ENCODE measurements at regions not wholly inside any gene's neighbourhood (a gene's known extent, or its start where the extent isn't known, plus 50 kb on each side); places are given as distances from the start of the nearest gene placed in this dataset.

DNA sequence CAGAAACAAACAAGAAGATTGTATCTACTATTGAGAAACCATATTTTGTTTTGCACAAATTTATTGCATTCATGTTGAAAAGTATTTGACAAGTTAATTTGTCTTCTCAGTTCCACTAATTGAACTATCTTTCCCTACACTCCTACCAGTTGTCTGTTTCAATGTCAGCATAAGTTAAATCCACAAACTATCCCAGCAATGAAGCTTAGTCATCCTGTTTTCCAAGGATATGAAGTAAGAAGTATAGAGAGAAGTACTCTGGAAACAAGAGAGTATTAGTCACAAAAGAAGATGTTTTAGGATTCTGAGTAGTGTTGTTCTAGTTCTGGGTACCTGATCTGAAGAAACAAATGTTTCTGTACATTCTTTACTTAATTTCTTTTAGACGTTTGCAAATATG, 261.6 kb upstream of the ZNF804A start:
- DNase-seq (ENCODE audit: low read depth, low spot score): no peak
- Histone ChIP-seq H3K9ac (ENCODE audit: low read length) (no peak overlapping the region), H3K79me2 (ENCODE audit: insufficient read depth, low read length) (no peaks in the 10 kb centered on the region), H3K4me1 (ENCODE audit: control insufficient read depth in 1 of 2, insufficient read depth in 2 of 2, low read length in 2 of 2) (no peaks in the 10 kb centered on the region), H3K4me3 (replicated peaks in 1 of 2; ENCODE audit: low read depth in 1 of 2, low read length in 2 of 2) (no peak overlapping the region), H4K20me1 (ENCODE audit: insufficient read depth) (no peaks in the 10 kb centered on the region), H3K36me3 (ENCODE audit: control insufficient read depth in 1 of 2, insufficient read depth in 2 of 2, low read length in 2 of 2) (no peaks in the 10 kb centered on the region), H3K4me2 (ENCODE audit: low read length) (no peak overlapping the region), H3K9me2 (ENCODE audit: insufficient read depth) (no peaks in the 10 kb centered on the region), H3K27ac (ENCODE audit: low read depth, low read length) (no peak overlapping the region), H3K9me3 (ENCODE audit: control insufficient read depth in 1 of 2, insufficient read depth in 1 of 2, low read depth in 1 of 2, low read length in 2 of 2) (no peaks in the 10 kb centered on the region), H2AFZ (ENCODE audit: low read depth, low read length, poor library complexity, severe bottlenecking) (peak overlapping the region; percentile 41), H3K27me3 (ENCODE audit: insufficient read depth, low read length) (no peaks in the 10 kb centered on the region)
- intact Hi-C loops (cut with micrococcal nuclease): no loop called here
- TF ChIP-seq CBX3 (IDR thresholded peaks at IDR 0.05; ENCODE audit: low read depth) (no peak), POLR2AphosphoS5 (IDR thresholded peaks at IDR 0.05; ENCODE audit: low read depth, low read length) (no peak), TCF7L2 (IDR thresholded peaks at IDR 0.05; ENCODE audit: borderline replicate concordance, extremely low read depth, insufficient read depth, insufficient read length) (no peak), JUND (IDR thresholded peaks at IDR 0.05) (no peak), POLR2A (IDR thresholded peaks at IDR 0.05; ENCODE audit: borderline replicate concordance, extremely low read depth, insufficient read depth, insufficient read length) (no peak), MAX (IDR thresholded peaks at IDR 0.05) (no peak), ATF3 (IDR thresholded peaks at IDR 0.05) (no peak), EGR1 (IDR thresholded peaks at IDR 0.05; ENCODE audit: low read depth) (no peak), ZFX (IDR thresholded peaks at IDR 0.05) (no peak), RAD21 (IDR thresholded peaks at IDR 0.05; ENCODE audit: low read depth) (no peak), SP1 (IDR thresholded peaks at IDR 0.05; ENCODE audit: low read depth) (no peak), YY1 (IDR thresholded peaks at IDR 0.05; ENCODE audit: extremely low read depth, insufficient replicate concordance, low read depth, low read length) (no peak)
- TF ChIP-seq, protein P1, sequence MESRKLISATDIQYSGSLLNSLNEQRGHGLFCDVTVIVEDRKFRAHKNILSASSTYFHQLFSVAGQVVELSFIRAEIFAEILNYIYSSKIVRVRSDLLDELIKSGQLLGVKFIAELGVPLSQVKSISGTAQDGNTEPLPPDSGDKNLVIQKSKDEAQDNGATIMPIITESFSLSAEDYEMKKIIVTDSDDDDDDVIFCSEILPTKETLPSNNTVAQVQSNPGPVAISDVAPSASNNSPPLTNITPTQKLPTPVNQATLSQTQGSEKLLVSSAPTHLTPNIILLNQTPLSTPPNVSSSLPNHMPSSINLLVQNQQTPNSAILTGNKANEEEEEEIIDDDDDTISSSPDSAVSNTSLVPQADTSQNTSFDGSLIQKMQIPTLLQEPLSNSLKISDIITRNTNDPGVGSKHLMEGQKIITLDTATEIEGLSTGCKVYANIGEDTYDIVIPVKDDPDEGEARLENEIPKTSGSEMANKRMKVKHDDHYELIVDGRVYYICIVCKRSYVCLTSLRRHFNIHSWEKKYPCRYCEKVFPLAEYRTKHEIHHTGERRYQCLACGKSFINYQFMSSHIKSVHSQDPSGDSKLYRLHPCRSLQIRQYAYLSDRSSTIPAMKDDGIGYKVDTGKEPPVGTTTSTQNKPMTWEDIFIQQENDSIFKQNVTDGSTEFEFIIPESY (IDR thresholded peaks at IDR 0.05; ENCODE audit: extremely low read depth, insufficient replicate concordance, low read length): no peak
- TF ChIP-seq, protein P2, sequence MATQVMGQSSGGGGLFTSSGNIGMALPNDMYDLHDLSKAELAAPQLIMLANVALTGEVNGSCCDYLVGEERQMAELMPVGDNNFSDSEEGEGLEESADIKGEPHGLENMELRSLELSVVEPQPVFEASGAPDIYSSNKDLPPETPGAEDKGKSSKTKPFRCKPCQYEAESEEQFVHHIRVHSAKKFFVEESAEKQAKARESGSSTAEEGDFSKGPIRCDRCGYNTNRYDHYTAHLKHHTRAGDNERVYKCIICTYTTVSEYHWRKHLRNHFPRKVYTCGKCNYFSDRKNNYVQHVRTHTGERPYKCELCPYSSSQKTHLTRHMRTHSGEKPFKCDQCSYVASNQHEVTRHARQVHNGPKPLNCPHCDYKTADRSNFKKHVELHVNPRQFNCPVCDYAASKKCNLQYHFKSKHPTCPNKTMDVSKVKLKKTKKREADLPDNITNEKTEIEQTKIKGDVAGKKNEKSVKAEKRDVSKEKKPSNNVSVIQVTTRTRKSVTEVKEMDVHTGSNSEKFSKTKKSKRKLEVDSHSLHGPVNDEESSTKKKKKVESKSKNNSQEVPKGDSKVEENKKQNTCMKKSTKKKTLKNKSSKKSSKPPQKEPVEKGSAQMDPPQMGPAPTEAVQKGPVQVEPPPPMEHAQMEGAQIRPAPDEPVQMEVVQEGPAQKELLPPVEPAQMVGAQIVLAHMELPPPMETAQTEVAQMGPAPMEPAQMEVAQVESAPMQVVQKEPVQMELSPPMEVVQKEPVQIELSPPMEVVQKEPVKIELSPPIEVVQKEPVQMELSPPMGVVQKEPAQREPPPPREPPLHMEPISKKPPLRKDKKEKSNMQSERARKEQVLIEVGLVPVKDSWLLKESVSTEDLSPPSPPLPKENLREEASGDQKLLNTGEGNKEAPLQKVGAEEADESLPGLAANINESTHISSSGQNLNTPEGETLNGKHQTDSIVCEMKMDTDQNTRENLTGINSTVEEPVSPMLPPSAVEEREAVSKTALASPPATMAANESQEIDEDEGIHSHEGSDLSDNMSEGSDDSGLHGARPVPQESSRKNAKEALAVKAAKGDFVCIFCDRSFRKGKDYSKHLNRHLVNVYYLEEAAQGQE (IDR thresholded peaks at IDR 0.05; ENCODE audit: low read depth): no peak
- CTCF ChIA-PET: no interaction called here
- no peak for ATAC-seq
- RAD21 ChIA-PET (ENCODE audit: low non-redundant PET in 1 of 2, low total read pairs in 2 of 2, uncharacterized antibody in 2 of 2, unreplicated experiment in 2 of 2): no interaction called here
- POLR2A ChIA-PET: no interaction called here
- no TSS peak for BruUV-seq (replicated peaks)
